ES-I3 (cell line): ENCODE measurements at regions not wholly inside any gene's neighbourhood (a gene's known extent, or its start where the extent isn't known, plus 50 kb on each side); places are given as distances from the start of the nearest gene placed in this dataset.

Experiments
- H3K36me3 ChIP-seq: 2 replicates; pipeline ENCODE4 v1.6.1; 2013; ENCODE audit warnings: mild to moderate bottlenecking, low read length, control low read depth, moderate library complexity; ENCODE audit not compliant: insufficient read depth
- H3K4me1 ChIP-seq: 2 replicates; pipeline ENCODE4 v1.6.1; 2013; ENCODE audit warnings: mild to moderate bottlenecking, control low read depth, low read length; ENCODE audit not compliant: insufficient read depth
- H3K9ac ChIP-seq: 2 replicates; pipeline ENCODE4 v1.6.1; 2013; ENCODE audit warnings: low read depth, mild to moderate bottlenecking, low read length, moderate library complexity
- H3K9me3 ChIP-seq: 2 replicates; pipeline ENCODE4 v1.6.1; 2013; ENCODE audit warnings: mild to moderate bottlenecking, low read length, moderate library complexity; ENCODE audit not compliant: control insufficient read depth, insufficient read depth

DNA sequence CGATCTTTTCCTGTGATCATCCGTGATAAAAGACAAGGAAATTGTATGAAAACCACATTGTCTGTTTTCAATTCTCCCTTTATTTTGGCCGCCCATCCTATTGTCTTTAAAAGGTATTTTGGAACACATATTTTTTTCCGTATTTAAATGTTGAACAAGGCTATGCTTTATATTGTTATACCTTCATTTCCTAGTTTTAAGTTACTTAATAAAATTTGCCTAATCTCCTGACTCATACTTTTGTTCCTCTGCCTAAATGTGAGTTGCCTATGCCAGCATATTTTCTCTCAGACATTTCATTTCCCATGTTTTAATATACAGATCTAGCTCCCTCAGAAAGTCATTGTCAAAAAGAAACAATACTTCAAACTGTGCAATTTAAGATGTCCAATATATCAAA is 104.2 kb downstream of the SLITRK6 start:
- peaks cover 5% of the 10 kb centered on the region; the same call in 1 of the 2 replicates for H3K4me1 ChIP-seq
- no peak overlapping the region for H3K9ac ChIP-seq
- H3K36me3 ChIP-seq: no peaks in the 10 kb centered on the region
- H3K9me3 ChIP-seq: no peaks in the 10 kb centered on the region; the same call in 1 of the 2 replicates

DNA sequence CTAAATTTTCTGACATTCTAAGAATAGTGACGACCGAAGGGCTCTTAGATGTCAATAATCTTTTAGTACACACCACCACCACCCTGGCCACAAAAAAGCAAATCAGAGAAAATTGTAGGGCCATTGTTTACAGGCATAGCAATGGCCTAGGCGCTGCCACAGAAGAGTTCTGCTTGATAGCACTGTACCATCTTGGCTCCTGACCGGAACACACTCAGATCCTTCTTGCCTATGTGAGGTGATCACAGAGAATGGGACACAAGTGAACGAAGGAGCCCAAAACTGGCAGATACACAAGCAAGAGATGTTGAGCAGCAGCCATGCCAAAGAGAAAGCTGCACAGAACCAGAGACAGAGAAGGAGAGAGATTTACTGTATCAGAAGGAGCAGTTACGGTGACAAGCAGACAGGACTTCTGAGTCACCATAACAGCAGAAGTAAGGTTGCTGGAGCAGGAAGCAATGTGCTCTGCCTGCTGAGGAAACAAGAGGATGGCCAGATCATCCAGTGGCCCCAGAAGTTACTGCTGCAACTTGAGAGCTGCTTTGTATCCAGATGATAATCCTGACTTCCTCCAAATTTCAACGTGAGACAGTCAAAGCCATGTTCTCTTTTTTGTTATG is 105.2 kb downstream of the SLITRK6 start:
- H3K4me1 ChIP-seq: peaks cover 5% of the 10 kb centered on the region; the same call in 1 of the 2 replicates
- no peak overlapping the region for H3K9ac ChIP-seq
- no peaks in the 10 kb centered on the region; the same call in 1 of the 2 replicates for H3K9me3 ChIP-seq
- H3K36me3 ChIP-seq: no peaks in the 10 kb centered on the region

DNA sequence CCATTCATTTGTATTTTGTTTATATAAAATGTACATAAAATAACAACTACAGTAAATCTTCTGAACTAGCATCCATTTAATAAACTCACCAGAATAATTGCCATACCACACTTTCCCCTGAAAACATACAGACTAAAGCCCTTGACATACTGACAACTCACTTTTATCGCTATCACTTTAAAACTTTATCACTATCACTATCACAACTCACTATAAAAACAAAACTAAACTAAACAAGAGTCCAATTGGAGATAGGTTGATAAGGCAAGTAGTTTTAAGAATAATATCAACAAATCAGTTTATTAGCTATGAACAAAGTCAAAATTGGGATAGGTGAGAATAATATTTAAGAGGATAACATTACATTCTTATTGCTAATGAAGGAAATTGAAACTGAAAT is 108.9 kb downstream of the SLITRK6 start:
- peaks cover 5% of the 10 kb centered on the region; the same call in 1 of the 2 replicates for H3K4me1 ChIP-seq
- H3K9me3 ChIP-seq: no peaks in the 10 kb centered on the region
- no peaks in the 10 kb centered on the region for H3K36me3 ChIP-seq
- H3K9ac ChIP-seq: no peak overlapping the region

DNA sequence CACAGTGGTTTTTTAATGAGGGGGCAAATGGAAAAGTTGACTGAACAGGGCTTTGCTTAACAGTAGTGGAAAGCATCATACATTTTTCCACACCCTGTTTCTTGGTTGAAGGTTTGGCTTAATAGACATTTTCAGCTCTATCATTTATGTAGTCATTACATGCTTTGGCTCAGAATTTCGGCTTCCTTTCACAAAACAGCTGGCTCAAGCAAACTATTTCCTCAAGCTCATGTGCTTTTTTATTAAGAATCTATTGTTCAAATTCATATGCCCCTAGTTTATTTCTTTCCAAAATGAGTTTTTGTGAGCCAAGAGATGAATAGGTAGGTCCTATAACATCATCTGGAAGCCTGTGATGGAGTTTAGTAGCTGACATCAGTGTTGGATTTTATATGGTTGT is 113.8 kb downstream of the SLITRK6 start:
- Histone ChIP-seq H3K36me3 (no peaks in the 10 kb centered on the region), H3K9me3 (no peaks in the 10 kb centered on the region), H3K9ac (no peak overlapping the region), H3K4me1 (no peaks in the 10 kb centered on the region)

DNA sequence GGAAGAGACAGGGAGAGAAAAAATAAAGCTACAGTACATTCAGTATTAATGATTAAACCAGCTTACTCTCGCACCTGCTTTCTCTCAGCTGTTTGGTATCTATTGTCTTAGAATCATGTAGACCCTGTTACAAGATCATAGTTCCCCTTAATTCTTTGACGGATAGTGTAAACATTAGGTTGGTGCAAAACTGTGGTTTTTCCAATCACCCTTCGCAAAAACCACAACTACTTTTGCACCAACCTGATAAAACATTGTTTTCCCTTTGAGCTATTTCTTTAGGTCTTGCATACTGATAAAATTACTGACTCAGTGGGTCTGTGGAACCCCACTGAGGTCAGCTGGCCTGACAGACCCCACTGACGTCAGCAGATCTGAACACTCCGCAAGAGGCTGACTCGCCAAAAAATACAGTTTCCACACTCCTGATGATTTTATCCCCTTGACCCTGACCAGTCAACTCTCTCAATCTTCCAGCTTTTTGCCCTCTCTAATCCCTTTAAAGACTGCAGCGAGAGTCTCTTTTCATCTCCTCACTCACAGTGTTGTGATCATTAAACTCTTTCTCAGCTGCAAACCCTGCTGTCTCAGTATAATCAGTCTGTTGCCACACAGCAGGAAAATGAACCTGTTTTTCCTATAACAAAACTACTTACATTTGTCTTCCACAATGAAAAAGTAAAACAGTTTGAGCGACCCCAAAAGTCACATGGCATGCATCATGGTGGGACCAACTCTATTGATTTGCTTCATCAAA is 123.9 kb downstream of the SLITRK6 start:
- H3K36me3 ChIP-seq: no peaks in the 10 kb centered on the region; the same call in 1 of the 2 replicates
- no peak overlapping the region for H3K9ac ChIP-seq
- H3K9me3 ChIP-seq: no peaks in the 10 kb centered on the region
- H3K4me1 ChIP-seq: no peaks in the 10 kb centered on the region

DNA sequence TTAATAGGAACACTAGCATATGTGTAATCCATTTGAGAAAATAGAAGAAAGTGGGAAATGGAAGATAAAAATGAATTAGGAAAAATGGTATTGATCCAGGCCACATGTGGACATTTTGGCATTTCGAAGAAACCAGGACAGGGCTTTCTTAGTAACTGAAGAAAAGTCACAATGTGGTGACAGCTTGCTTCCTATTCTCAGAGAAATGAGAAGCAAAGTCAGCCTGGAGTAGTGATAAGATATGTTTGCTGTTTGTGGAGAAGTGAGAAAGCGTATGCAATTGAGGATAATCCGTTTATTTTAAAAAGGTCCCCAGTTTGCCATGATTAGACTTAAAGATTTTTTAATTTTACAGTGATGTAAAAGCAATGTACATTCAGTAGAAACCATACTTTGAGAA is 127.9 kb downstream of the SLITRK6 start:
- Histone ChIP-seq H3K9me3 (no peaks in the 10 kb centered on the region), H3K4me1 (no peaks in the 10 kb centered on the region; the same call in 1 of the 2 replicates), H3K36me3 (no peaks in the 10 kb centered on the region), H3K9ac (no peak overlapping the region)

DNA sequence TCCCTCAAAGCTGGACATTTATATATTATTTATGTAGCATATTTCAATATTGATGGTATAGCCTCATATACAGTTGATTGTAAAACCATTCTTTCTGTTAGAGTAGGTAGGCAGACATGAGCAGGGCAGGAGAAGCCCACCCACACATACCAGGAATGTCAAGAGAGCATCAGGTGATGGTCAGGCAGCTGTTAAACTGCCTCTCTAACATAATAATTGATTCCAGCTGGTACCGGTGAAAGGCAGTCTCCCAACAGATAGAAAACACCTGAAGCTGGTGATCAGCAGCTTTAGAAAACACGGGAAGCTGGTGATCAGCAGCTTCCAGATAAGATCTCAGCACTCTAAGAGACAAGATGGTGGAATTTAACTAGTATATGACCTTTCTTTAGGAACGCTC is 132.9 kb downstream of the SLITRK6 start:
- no peak overlapping the region for H3K9ac ChIP-seq
- H3K9me3 ChIP-seq: no peaks in the 10 kb centered on the region
- H3K4me1 ChIP-seq: peaks cover 12% of the 10 kb centered on the region; the same call in 1 of the 2 replicates
- no peaks in the 10 kb centered on the region for H3K36me3 ChIP-seq

DNA sequence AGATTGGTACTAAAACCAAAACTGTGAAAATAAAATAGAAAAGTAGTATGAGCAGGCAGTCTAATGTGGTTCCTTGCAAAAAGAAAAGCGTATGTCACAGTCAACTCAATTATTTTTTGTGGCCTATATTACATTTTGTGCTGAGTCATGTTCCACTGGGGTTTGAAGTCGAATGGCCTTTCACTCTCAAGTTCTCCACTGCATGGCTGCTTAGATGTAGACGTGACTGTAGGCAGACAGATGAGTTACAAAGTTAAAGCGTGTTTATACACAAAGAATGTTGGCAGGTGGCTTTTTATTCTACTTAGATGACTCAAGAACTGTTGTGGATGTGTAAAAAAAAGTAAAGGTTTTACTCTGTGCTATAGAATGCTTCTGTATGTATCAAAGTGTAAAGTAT is 133.9 kb downstream of the SLITRK6 start:
- H3K9me3 ChIP-seq: no peaks in the 10 kb centered on the region
- no peak overlapping the region for H3K9ac ChIP-seq
- peaks cover 12% of the 10 kb centered on the region; the same call in 1 of the 2 replicates for H3K4me1 ChIP-seq
- H3K36me3 ChIP-seq: no peaks in the 10 kb centered on the region

DNA sequence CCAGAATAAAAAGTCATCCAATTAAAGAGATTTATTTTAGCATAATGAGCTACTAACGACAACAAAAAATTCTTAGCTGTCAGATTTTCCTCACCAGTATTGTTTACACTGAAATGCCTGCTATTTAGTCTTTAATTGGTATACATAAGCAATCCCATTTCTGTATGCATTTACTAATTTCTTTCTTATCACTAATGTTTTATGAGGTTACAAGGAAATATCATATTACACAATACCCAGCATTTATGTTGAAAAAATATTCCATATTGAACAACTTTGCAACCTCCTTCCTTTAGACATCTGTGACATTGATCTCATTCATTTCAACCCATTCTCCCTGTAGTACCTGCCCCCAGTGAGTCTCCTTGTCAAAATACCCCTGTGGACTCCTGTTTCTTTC is 135.4 kb downstream of the SLITRK6 start:
- peaks cover 12% of the 10 kb centered on the region; the same call in 1 of the 2 replicates for H3K4me1 ChIP-seq
- H3K9ac ChIP-seq: no peak overlapping the region
- no peaks in the 10 kb centered on the region for H3K36me3 ChIP-seq
- no peaks in the 10 kb centered on the region for H3K9me3 ChIP-seq

DNA sequence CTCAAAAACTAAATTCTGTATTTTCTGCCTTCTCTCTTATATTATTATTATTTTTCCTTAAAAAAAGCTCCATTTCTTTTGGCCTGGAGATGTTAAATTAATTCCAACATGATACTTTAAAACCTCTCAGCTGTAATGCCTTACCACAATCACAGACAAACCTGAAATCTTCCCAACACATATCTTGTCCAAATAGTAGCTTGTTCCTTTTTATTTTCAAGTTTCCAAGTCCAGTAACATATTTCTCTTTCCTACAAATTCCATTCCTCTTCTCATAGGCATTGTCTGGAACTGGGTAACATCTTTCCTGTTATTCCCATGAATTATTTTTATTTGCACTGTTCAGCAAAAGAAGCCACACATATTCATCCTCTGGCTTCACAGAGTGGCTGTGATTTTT is 137.0 kb downstream of the SLITRK6 start:
- Histone ChIP-seq H3K4me1 (peaks cover 12% of the 10 kb centered on the region; the same call in 1 of the 2 replicates), H3K9me3 (no peaks in the 10 kb centered on the region), H3K9ac (no peak overlapping the region), H3K36me3 (no peaks in the 10 kb centered on the region)

DNA sequence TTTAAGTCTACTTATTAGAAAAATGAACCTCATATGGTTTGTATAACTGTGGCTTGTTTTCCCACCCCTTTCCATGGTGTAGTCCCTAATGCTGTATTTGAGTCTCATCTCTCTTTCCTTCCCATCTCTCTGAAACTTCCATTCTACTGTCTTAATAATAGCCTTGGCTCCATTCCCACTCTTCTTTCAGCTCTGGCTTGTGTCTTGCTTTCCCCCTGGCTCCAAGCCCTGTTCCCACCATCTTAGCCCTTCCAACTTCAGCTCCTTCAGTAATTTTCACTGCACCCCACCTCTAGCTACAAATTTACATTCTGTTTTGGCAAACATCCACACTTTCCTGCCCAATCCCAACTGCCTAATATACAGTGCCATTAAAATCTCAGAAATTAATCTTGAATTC is 137.5 kb downstream of the SLITRK6 start:
- no peak overlapping the region for H3K9ac ChIP-seq
- no peaks in the 10 kb centered on the region for H3K9me3 ChIP-seq
- no peaks in the 10 kb centered on the region for H3K36me3 ChIP-seq
- H3K4me1 ChIP-seq: peaks cover 12% of the 10 kb centered on the region; the same call in 1 of the 2 replicates

DNA sequence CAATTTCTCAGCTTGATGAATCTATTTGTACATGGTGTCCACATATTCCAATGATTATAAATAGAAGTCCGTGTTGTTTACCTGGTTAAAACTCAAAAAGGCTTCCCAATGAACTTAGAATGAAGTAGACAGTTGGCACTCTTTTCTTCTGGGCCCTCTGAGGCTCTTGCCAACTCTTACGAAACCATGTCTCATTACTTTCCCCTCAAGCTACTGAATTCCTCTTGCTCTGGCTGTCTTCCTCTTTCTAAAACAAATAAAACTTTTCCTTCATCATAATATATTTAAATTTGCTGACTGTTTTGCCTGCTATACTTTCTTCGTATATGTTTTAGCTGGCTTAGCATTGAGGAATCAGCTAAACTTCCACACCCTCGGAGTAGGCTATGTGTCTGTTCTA is 139.7 kb downstream of the SLITRK6 start:
- H3K4me1 ChIP-seq: no peaks in the 10 kb centered on the region; the same call in 1 of the 2 replicates
- H3K9ac ChIP-seq: no peak overlapping the region
- H3K9me3 ChIP-seq: no peaks in the 10 kb centered on the region
- H3K36me3 ChIP-seq: no peaks in the 10 kb centered on the region

DNA sequence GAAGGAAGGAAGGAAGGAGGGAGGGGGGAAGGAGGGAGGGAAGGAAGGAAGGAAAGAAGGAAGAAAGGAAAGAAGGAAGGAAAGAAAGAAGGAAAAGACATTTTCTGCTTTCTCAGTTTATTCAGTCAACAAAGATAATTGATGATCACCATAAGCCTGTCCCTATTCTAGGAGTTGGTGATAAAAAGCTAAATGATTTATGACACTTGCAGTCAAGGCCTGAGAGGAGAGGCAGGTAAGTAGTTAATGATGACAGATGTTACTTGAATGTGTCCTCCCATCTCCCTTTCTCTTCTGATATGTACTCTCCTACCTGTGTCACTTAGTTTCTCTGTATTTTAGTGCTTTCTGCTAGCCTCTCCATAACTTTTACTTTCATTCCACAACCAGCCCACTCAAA is 141.3 kb downstream of the SLITRK6 start:
- Histone ChIP-seq H3K4me1 (no peaks in the 10 kb centered on the region), H3K36me3 (no peaks in the 10 kb centered on the region), H3K9me3 (no peaks in the 10 kb centered on the region), H3K9ac (no peak overlapping the region)

DNA sequence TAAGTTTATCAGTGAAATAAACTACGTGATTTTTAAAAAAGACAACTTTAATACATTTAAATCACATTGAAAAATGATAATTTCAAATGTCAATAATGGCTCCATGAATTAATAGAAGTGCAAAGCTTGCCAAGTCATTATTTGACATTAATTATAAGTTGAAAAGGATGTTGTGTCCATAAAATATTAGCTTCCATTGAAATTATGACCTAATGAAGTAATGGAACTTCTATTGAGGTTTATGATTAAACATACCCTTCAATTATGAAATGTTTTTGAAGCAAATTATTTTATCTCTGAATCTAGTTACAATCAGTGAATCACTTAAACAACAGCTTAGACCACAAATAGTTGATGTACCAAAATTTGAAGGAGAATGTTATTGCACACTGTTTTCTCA is 144.2 kb downstream of the SLITRK6 start:
- H3K9me3 ChIP-seq: no peaks in the 10 kb centered on the region
- H3K4me1 ChIP-seq: no peaks in the 10 kb centered on the region
- no peaks in the 10 kb centered on the region for H3K36me3 ChIP-seq
- H3K9ac ChIP-seq: no peak overlapping the region

DNA sequence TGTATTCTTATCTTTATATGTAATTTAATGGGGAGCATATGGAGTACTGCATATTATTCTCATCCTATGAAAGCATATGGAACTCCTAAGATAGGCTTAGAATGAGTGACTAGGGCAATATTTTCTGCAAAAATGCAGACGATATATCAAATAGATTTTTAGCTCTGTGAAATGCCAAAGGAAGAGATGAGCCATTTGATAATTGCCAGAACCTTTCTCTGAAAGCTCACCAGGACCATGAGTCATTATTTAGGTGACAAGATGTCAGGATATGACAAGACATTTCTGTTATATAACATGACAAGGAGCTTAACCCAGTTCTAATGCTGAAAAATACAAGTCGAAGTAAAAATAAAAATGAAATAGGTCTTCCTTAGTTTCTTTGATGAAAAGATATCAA is 145.0 kb downstream of the SLITRK6 start:
- Histone ChIP-seq H3K36me3 (no peaks in the 10 kb centered on the region), H3K9me3 (no peaks in the 10 kb centered on the region), H3K4me1 (no peaks in the 10 kb centered on the region), H3K9ac (no peak overlapping the region)
